SK-N-SH treated with all-trans-retinoic acid at 6 μM for 48 hours (cell line): ENCODE measurements at regions not wholly inside any gene's neighbourhood (a gene's known extent, or its start where the extent isn't known, plus 50 kb on each side); places are given as distances from the start of the nearest gene placed in this dataset.

Source experiments
- ATAC-seq: fragments of 200-7000 bp; cut with Tn5 transposase; 3 replicates; pipeline ENCODE4 v1.9.1; 2020; ENCODE audit warnings: mild to moderate bottlenecking, moderate library complexity
- ARNTL ChIP-seq: fragments of 450-650 bp; formaldehyde crosslinking; IDR thresholded peaks from 2 replicates; pipeline ENCODE4 v1.5.0; 2020; ENCODE audit warnings: low read depth, mild to moderate bottlenecking, moderate library complexity, borderline replicate concordance
- BACH2 ChIP-seq: fragments of 250-450 bp; sonication (Bioruptor Pico); IDR thresholded peaks from 2 replicates; pipeline ENCODE4 v1.9.0; 2021; ENCODE audit warnings: mild to moderate bottlenecking, borderline replicate concordance
- CREB5 ChIP-seq: fragments of 250-450 bp; sonication (Bioruptor Pico); IDR thresholded peaks from 2 replicates; pipeline ENCODE4 v1.5.1; 2020; ENCODE audit warnings: low read depth, mild to moderate bottlenecking, moderate library complexity
- CSDC2 ChIP-seq: fragments of 250-450 bp; sonication (Bioruptor Pico); IDR thresholded peaks from 2 replicates; pipeline ENCODE4 v1.5.0; 2020; ENCODE audit warnings: mild to moderate bottlenecking, moderate library complexity
- ESRRG ChIP-seq: fragments of 250-450 bp; sonication (Bioruptor Pico); IDR thresholded peaks from 2 replicates; pipeline ENCODE4 v1.6.1; 2021; ENCODE audit warnings: mild to moderate bottlenecking
- GLIS3 ChIP-seq: fragments of 250-450 bp; sonication (Bioruptor Pico); IDR thresholded peaks from 2 replicates; pipeline ENCODE4 v1.5.0; 2020; ENCODE audit warnings: mild to moderate bottlenecking, moderate library complexity
- ISL1 ChIP-seq: fragments of 250-450 bp; sonication (Bioruptor Pico); IDR thresholded peaks from 2 replicates; pipeline ENCODE4 v2.1.2; 2022; ENCODE audit warnings: mild to moderate bottlenecking, moderate library complexity
- POU6F1 ChIP-seq: fragments of 250-450 bp; sonication (Bioruptor Pico); IDR thresholded peaks from 2 replicates; pipeline ENCODE4 v1.8.0; 2021; ENCODE audit warnings: low read depth, mild to moderate bottlenecking, moderate library complexity, borderline replicate concordance
- PPARA ChIP-seq: fragments of 250-450 bp; sonication (Bioruptor Pico); IDR thresholded peaks from 2 replicates; pipeline ENCODE4 v1.5.0; 2020; ENCODE audit warnings: mild to moderate bottlenecking, borderline replicate concordance
- RARB ChIP-seq: fragments of 250-450 bp; sonication (Bioruptor Pico); IDR thresholded peaks from 2 replicates; pipeline ENCODE4 v1.8.0; 2021; ENCODE audit warnings: mild to moderate bottlenecking, moderate library complexity
- SNAI2 ChIP-seq: fragments of 250-450 bp; sonication (Bioruptor Pico); IDR thresholded peaks from 2 replicates; pipeline ENCODE4 v1.5.0; 2020; ENCODE audit warnings: mild to moderate bottlenecking, moderate library complexity
- TCF4 ChIP-seq: fragments of 250-450 bp; sonication (Bioruptor Pico); IDR thresholded peaks from 2 replicates; pipeline ENCODE4 v1.8.0; 2021; ENCODE audit warnings: mild to moderate bottlenecking, moderate library complexity, borderline replicate concordance
- TOX ChIP-seq: fragments of 250-450 bp; sonication (Bioruptor Pico); IDR thresholded peaks from 2 replicates; pipeline ENCODE4 v1.8.0; 2021; ENCODE audit warnings: mild to moderate bottlenecking, moderate library complexity, borderline replicate concordance
- ZC3H10 ChIP-seq: fragments of 250-450 bp; sonication (Bioruptor Pico); IDR thresholded peaks from 2 replicates; pipeline ENCODE4 v1.5.1; 2021; ENCODE audit warnings: mild to moderate bottlenecking, moderate library complexity
- ZFP3 ChIP-seq: fragments of 250-450 bp; sonication (Bioruptor Pico); IDR thresholded peaks from 2 replicates; pipeline ENCODE4 v1.5.0; 2020; ENCODE audit warnings: mild to moderate bottlenecking, moderate library complexity
- ZFP30 ChIP-seq: fragments of 450-650 bp; formaldehyde crosslinking; IDR thresholded peaks from 2 replicates; pipeline ENCODE4 v1.5.0; 2022; ENCODE audit warnings: mild to moderate bottlenecking, moderate library complexity
- ZNF565 ChIP-seq: fragments of 450-650 bp; formaldehyde crosslinking; conservative IDR thresholded peaks from 2 replicates; pipeline ENCODE4 v1.5.0; 2020; ENCODE audit warnings: low read depth, mild to moderate bottlenecking, moderate library complexity
- ZNF70 ChIP-seq: fragments of 450-650 bp; formaldehyde crosslinking; IDR thresholded peaks from 2 replicates; pipeline ENCODE4 v1.5.0; 2020; ENCODE audit warnings: mild to moderate bottlenecking, moderate library complexity
- ZNF8 ChIP-seq: fragments of 450-650 bp; formaldehyde crosslinking; IDR thresholded peaks from 2 replicates; pipeline ENCODE4 v1.5.0; 2020; ENCODE audit warnings: mild to moderate bottlenecking, moderate library complexity
- TF ChIP-seq, protein P1 (sequence below): fragments of 250-450 bp; sonication (Bioruptor Pico); IDR thresholded peaks from 2 replicates; pipeline ENCODE4 v1.5.1; 2021; ENCODE audit warnings: mild to moderate bottlenecking, moderate library complexity
- TF ChIP-seq, protein P2 (sequence below): fragments of 250-450 bp; sonication (Bioruptor Pico); IDR thresholded peaks from 2 replicates; pipeline ENCODE4 v1.8.0; 2020; ENCODE audit warnings: mild to moderate bottlenecking, moderate library complexity, borderline replicate concordance
- TF ChIP-seq, protein P3 (sequence below): fragments of 250-450 bp; sonication (Bioruptor Pico); IDR thresholded peaks from 2 replicates; pipeline ENCODE4 v1.5.0; 2020; ENCODE audit warnings: mild to moderate bottlenecking, moderate library complexity

DNA sequence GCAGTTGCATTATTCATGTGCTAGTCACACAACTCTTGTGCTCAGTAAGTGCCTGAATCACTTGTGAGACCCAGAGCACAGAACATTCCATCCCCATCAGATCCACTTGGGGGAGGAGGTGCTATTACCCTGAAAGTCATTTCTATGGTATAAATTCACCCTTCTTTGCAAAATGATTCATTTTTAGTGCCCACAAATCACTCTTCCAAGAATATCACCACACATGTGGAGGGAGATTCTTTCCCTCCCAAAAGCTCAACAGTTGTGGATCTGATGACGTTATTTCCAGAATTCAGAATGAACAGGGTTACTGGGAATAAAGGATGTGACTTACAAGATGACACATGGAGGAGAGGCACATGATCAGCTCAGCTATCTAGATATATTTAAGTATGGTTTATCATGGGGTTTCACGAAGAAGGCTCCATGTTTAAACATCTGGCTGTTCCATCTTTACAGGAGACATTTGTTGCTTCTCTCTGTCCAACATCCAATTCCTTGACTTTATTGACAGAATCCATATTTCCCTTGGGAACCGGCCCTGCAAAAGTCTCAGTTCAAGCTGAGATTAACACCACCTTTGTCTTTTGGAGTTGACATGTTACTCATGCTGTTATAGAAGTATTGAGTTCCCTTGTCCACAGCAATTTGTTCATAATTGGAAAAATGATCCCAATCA lies 214.2 kb upstream of the PROK2 start (continued):
- TF ChIP-seq ZNF8 (CRISPR knock-in tag) (no peak), TOX (CRISPR knock-in tag) (no peak)

DNA sequence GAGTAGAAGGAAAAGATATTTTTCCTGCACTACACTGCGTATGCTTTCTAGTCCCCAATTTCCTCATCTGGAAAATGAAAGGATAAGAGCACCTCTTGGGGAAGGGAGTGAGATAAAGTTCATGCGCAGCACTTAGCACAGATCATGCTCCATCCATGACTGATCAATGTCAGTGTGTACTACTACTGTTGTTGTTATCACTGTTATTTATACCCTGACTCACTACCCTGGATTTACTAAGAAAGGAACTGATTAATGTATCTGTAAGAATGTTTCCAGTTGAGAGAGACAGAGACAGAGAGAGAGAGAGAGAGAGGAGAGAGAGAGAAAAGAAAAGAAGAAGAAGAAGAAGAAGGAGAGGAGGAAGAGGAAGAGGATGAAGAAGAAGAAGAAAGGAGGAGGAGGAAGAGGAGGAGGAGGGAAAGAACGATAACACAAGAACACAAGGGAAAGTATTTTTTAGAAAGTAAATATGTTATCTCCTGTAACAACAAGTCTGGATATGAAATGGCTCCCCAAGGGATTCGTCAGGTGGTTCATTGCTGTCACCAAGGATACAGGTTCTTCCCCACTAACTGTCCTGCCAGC lies 212.2 kb upstream of the PROK2 start:
- TF ChIP-seq POU6F1 (CRISPR knock-in tag), result no peak
- no peak for TF ChIP-seq ZNF70 (CRISPR knock-in tag)
- TF ChIP-seq ISL1, result no peak
- TF ChIP-seq, protein P1, sequence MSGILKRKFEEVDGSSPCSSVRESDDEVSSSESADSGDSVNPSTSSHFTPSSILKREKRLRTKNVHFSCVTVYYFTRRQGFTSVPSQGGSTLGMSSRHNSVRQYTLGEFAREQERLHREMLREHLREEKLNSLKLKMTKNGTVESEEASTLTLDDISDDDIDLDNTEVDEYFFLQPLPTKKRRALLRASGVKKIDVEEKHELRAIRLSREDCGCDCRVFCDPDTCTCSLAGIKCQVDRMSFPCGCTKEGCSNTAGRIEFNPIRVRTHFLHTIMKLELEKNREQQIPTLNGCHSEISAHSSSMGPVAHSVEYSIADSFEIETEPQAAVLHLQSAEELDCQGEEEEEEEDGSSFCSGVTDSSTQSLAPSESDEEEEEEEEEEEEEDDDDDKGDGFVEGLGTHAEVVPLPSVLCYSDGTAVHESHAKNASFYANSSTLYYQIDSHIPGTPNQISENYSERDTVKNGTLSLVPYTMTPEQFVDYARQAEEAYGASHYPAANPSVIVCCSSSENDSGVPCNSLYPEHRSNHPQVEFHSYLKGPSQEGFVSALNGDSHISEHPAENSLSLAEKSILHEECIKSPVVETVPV, result no peak
- TF ChIP-seq RARB, result no peak
- TF ChIP-seq TCF4, result no peak
- no peak for TF ChIP-seq BACH2
- TF ChIP-seq ARNTL (CRISPR knock-in tag), result no peak
- TF ChIP-seq ZFP30 (CRISPR knock-in tag), result no peak
- TF ChIP-seq ESRRG, result no peak
- no peak for TF ChIP-seq ZFP3 (CRISPR knock-in tag)
- TF ChIP-seq CSDC2, result no peak
- TF ChIP-seq TOX (CRISPR knock-in tag), result no peak
- TF ChIP-seq SNAI2 (CRISPR knock-in tag), result no peak
- no peak for TF ChIP-seq CREB5 (CRISPR knock-in tag)
- TF ChIP-seq ZNF8 (CRISPR knock-in tag), result no peak
- TF ChIP-seq ZNF565 (CRISPR knock-in tag), result no peak
- TF ChIP-seq, protein P2, sequence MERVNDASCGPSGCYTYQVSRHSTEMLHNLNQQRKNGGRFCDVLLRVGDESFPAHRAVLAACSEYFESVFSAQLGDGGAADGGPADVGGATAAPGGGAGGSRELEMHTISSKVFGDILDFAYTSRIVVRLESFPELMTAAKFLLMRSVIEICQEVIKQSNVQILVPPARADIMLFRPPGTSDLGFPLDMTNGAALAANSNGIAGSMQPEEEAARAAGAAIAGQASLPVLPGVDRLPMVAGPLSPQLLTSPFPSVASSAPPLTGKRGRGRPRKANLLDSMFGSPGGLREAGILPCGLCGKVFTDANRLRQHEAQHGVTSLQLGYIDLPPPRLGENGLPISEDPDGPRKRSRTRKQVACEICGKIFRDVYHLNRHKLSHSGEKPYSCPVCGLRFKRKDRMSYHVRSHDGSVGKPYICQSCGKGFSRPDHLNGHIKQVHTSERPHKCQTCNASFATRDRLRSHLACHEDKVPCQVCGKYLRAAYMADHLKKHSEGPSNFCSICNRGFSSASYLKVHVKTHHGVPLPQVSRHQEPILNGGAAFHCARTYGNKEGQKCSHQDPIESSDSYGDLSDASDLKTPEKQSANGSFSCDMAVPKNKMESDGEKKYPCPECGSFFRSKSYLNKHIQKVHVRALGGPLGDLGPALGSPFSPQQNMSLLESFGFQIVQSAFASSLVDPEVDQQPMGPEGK (CRISPR knock-in tag), result no peak
- no peak for ATAC-seq

DNA sequence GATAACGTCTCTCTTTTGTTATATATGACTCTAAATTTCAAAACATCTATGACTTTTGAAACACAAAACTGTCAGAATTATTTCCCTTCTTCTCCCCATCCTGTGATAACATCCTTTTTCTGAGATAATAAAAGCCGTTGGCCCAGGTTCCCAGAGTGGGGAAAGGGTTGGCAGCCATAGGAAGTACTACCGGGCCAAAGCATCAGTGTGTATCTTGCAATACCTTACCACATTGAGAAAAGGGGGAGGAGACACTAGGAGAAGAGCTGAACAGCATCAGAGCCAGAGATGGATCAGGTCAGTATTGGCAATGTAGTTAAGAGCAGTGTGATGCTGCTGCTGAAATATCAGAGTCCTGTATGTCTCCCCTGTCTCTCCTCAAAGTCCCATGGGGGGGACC lies 210.0 kb upstream of the PROK2 start:
- no peak for ATAC-seq
- TF ChIP-seq TCF4 (no peak), CREB5 (CRISPR knock-in tag) (no peak), ARNTL (CRISPR knock-in tag) (no peak), ZNF8 (CRISPR knock-in tag) (no peak), BACH2 (no peak), ZNF565 (CRISPR knock-in tag) (no peak), PPARA (CRISPR knock-in tag) (no peak), POU6F1 (CRISPR knock-in tag) (no peak), RARB (no peak), GLIS3 (CRISPR knock-in tag) (no peak), SNAI2 (CRISPR knock-in tag) (no peak), ZC3H10 (CRISPR knock-in tag) (no peak)
- TF ChIP-seq, protein P2 (CRISPR knock-in tag), result no peak
- TF ChIP-seq, protein P3, sequence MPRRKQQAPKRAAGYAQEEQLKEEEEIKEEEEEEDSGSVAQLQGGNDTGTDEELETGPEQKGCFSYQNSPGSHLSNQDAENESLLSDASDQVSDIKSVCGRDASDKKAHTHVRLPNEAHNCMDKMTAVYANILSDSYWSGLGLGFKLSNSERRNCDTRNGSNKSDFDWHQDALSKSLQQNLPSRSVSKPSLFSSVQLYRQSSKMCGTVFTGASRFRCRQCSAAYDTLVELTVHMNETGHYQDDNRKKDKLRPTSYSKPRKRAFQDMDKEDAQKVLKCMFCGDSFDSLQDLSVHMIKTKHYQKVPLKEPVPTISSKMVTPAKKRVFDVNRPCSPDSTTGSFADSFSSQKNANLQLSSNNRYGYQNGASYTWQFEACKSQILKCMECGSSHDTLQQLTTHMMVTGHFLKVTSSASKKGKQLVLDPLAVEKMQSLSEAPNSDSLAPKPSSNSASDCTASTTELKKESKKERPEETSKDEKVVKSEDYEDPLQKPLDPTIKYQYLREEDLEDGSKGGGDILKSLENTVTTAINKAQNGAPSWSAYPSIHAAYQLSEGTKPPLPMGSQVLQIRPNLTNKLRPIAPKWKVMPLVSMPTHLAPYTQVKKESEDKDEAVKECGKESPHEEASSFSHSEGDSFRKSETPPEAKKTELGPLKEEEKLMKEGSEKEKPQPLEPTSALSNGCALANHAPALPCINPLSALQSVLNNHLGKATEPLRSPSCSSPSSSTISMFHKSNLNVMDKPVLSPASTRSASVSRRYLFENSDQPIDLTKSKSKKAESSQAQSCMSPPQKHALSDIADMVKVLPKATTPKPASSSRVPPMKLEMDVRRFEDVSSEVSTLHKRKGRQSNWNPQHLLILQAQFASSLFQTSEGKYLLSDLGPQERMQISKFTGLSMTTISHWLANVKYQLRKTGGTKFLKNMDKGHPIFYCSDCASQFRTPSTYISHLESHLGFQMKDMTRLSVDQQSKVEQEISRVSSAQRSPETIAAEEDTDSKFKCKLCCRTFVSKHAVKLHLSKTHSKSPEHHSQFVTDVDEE, result no peak
